ENCODE measurements at regions not wholly inside any gene's neighbourhood (a gene's known extent, or its start where the extent isn't known, plus 50 kb on each side); places are given as distances from the start of the nearest gene placed in this dataset.

GRCh38 chr12:25058012-25058411 lies 109.1 kb upstream of the BCAT1 start:
- no peaks in the 10 kb centered on the region for H3K4me1 ChIP-seq (ENCODE audit: control insufficient read depth, insufficient read depth, low read length)
- no peaks in the 10 kb centered on the region for H3K36me3 ChIP-seq (ENCODE audit: control insufficient read depth, insufficient read depth, low read length)
- H3K4me3 ChIP-seq (ENCODE audit: insufficient read depth, low read depth, low read length) = no peak overlapping the region
- H3K27ac ChIP-seq (ENCODE audit: insufficient read depth, low read depth, low read length, poor library complexity, severe bottlenecking) = no peak overlapping the region
- no peaks in the 10 kb centered on the region for H3K9me3 ChIP-seq (ENCODE audit: control insufficient read depth, low read length)
- H3K27me3 ChIP-seq (ENCODE audit: control insufficient read depth, insufficient read depth, low read length, poor library complexity, severe bottlenecking) = no peaks in the 10 kb centered on the region
- WGBS, 2 experiments = 95 to 98% methylated on average over 5 of the region's 5 CpGs

GRCh38 chr12:25056486-25057130 lies 107.7 kb upstream of the BCAT1 start:
- Histone ChIP-seq H3K36me3 (ENCODE audit: control insufficient read depth, insufficient read depth, low read length) (no peaks in the 10 kb centered on the region), H3K27me3 (ENCODE audit: control insufficient read depth, insufficient read depth, low read length, poor library complexity, severe bottlenecking) (no peaks in the 10 kb centered on the region)
- 94 to 95% methylated on average over 3 of the region's 3 CpGs for WGBS, 2 experiments

GRCh38 chr12:25056011-25056410 lies 107.1 kb upstream of the BCAT1 start:
- WGBS, 2 experiments = 92 to 94% methylated on average over 5 of the region's 5 CpGs
- no peaks in the 10 kb centered on the region for H3K4me1 ChIP-seq (ENCODE audit: control insufficient read depth, insufficient read depth, low read length)
- H3K9me3 ChIP-seq (ENCODE audit: control insufficient read depth, low read length) = no peaks in the 10 kb centered on the region
- no peaks in the 10 kb centered on the region for H3K36me3 ChIP-seq (ENCODE audit: control insufficient read depth, insufficient read depth, low read length)
- no peak overlapping the region for H3K27ac ChIP-seq (ENCODE audit: insufficient read depth, low read depth, low read length, poor library complexity, severe bottlenecking)
- no peaks in the 10 kb centered on the region for H3K27me3 ChIP-seq (ENCODE audit: control insufficient read depth, insufficient read depth, low read length, poor library complexity, severe bottlenecking)
- no peak overlapping the region for H3K4me3 ChIP-seq (ENCODE audit: insufficient read depth, low read depth, low read length)

More at GRCh38 chr12:25056486-25057130, 107.7 kb upstream of the BCAT1 start:
- Histone ChIP-seq H3K27ac (ENCODE audit: insufficient read depth, low read depth, low read length, poor library complexity, severe bottlenecking) (no peak overlapping the region), H3K4me3 (ENCODE audit: insufficient read depth, low read depth, low read length) (no peak overlapping the region), H3K9me3 (ENCODE audit: control insufficient read depth, low read length) (no peaks in the 10 kb centered on the region), H3K4me1 (ENCODE audit: control insufficient read depth, insufficient read depth, low read length) (no peaks in the 10 kb centered on the region)

GRCh38 chr12:25054783-25055144 lies 105.9 kb upstream of the BCAT1 start:
- no peaks in the 10 kb centered on the region for H3K27me3 ChIP-seq (ENCODE audit: control insufficient read depth, insufficient read depth, low read length, poor library complexity, severe bottlenecking)
- 94 to 95% methylated on average over 4 to 5 of the region's 5 CpGs for WGBS, 2 experiments
- no peaks in the 10 kb centered on the region for H3K9me3 ChIP-seq (ENCODE audit: control insufficient read depth, low read length)
- no peak overlapping the region for H3K4me3 ChIP-seq (ENCODE audit: insufficient read depth, low read depth, low read length)
- H3K27ac ChIP-seq (ENCODE audit: insufficient read depth, low read depth, low read length, poor library complexity, severe bottlenecking) = no peak overlapping the region
- H3K4me1 ChIP-seq (ENCODE audit: control insufficient read depth, insufficient read depth, low read length) = no peaks in the 10 kb centered on the region
- no peaks in the 10 kb centered on the region for H3K36me3 ChIP-seq (ENCODE audit: control insufficient read depth, insufficient read depth, low read length)

- Histone ChIP-seq H3K4me3 (ENCODE audit: insufficient read depth, low read depth, low read length) (no peak overlapping the region), H3K9me3 (ENCODE audit: control insufficient read depth, low read length) (no peaks in the 10 kb centered on the region), H3K27ac (ENCODE audit: insufficient read depth, low read depth, low read length, poor library complexity, severe bottlenecking) (no peak overlapping the region)
Observed at GRCh38 chr12:25054076-25054782, 105.3 kb upstream of the BCAT1 start.

GRCh38 chr12:25052914-25053211 lies 104.0 kb upstream of the BCAT1 start:
- WGBS, 2 experiments = 93 to 100% methylated on average over 1 of the region's 1 CpG
- no peaks in the 10 kb centered on the region for H3K36me3 ChIP-seq (ENCODE audit: control insufficient read depth, insufficient read depth, low read length)
- no peak overlapping the region for H3K27ac ChIP-seq (ENCODE audit: insufficient read depth, low read depth, low read length, poor library complexity, severe bottlenecking)
- no peak overlapping the region for H3K4me3 ChIP-seq (ENCODE audit: insufficient read depth, low read depth, low read length)
- H3K4me1 ChIP-seq (ENCODE audit: control insufficient read depth, insufficient read depth, low read length) = no peaks in the 10 kb centered on the region
- H3K9me3 ChIP-seq (ENCODE audit: control insufficient read depth, low read length) = no peaks in the 10 kb centered on the region
- no peaks in the 10 kb centered on the region for H3K27me3 ChIP-seq (ENCODE audit: control insufficient read depth, insufficient read depth, low read length, poor library complexity, severe bottlenecking)

More at GRCh38 chr12:25054076-25054782, 105.3 kb upstream of the BCAT1 start:
- Histone ChIP-seq H3K36me3 (ENCODE audit: control insufficient read depth, insufficient read depth, low read length) (no peaks in the 10 kb centered on the region), H3K4me1 (ENCODE audit: control insufficient read depth, insufficient read depth, low read length) (no peaks in the 10 kb centered on the region), H3K27me3 (ENCODE audit: control insufficient read depth, insufficient read depth, low read length, poor library complexity, severe bottlenecking) (no peaks in the 10 kb centered on the region)
- 95 to 97% methylated on average over 4 of the region's 4 CpGs for WGBS, 2 experiments

- H3K36me3 ChIP-seq (ENCODE audit: control insufficient read depth, insufficient read depth, low read length) = no peaks in the 10 kb centered on the region
- no peak overlapping the region for H3K4me3 ChIP-seq (ENCODE audit: insufficient read depth, low read depth, low read length)
- no peaks in the 10 kb centered on the region for H3K9me3 ChIP-seq (ENCODE audit: control insufficient read depth, low read length)
- H3K4me1 ChIP-seq (ENCODE audit: control insufficient read depth, insufficient read depth, low read length) = no peaks in the 10 kb centered on the region
- no peak overlapping the region for H3K27ac ChIP-seq (ENCODE audit: insufficient read depth, low read depth, low read length, poor library complexity, severe bottlenecking)
- 89 to 90% methylated on average over 11 of the region's 11 CpGs for WGBS, 2 experiments
- no peaks in the 10 kb centered on the region for H3K27me3 ChIP-seq (ENCODE audit: control insufficient read depth, insufficient read depth, low read length, poor library complexity, severe bottlenecking)
Observed at GRCh38 chr12:25052196-25052913, 103.5 kb upstream of the BCAT1 start.

GRCh38 chr12:25051656-25052195 lies 102.8 kb upstream of the BCAT1 start:
- WGBS, 2 experiments = 87 to 94% methylated on average over 5 of the region's 5 CpGs

GRCh38 chr12:25051171-25051570 lies 102.3 kb upstream of the BCAT1 start:
- Histone ChIP-seq H3K27ac (ENCODE audit: insufficient read depth, low read depth, low read length, poor library complexity, severe bottlenecking) (no peak overlapping the region), H3K4me1 (ENCODE audit: control insufficient read depth, insufficient read depth, low read length) (no peaks in the 10 kb centered on the region), H3K36me3 (ENCODE audit: control insufficient read depth, insufficient read depth, low read length) (no peaks in the 10 kb centered on the region), H3K4me3 (ENCODE audit: insufficient read depth, low read depth, low read length) (no peak overlapping the region), H3K27me3 (ENCODE audit: control insufficient read depth, insufficient read depth, low read length, poor library complexity, severe bottlenecking) (no peaks in the 10 kb centered on the region), H3K9me3 (ENCODE audit: control insufficient read depth, low read length) (no peaks in the 10 kb centered on the region)
- WGBS, 2 experiments = 93 to 97% methylated on average over 6 of the region's 6 CpGs

More at GRCh38 chr12:25051656-25052195, 102.8 kb upstream of the BCAT1 start:
- Histone ChIP-seq H3K36me3 (ENCODE audit: control insufficient read depth, insufficient read depth, low read length) (no peaks in the 10 kb centered on the region), H3K9me3 (ENCODE audit: control insufficient read depth, low read length) (no peaks in the 10 kb centered on the region), H3K27me3 (ENCODE audit: control insufficient read depth, insufficient read depth, low read length, poor library complexity, severe bottlenecking) (no peaks in the 10 kb centered on the region), H3K27ac (ENCODE audit: insufficient read depth, low read depth, low read length, poor library complexity, severe bottlenecking) (no peak overlapping the region), H3K4me1 (ENCODE audit: control insufficient read depth, insufficient read depth, low read length) (no peaks in the 10 kb centered on the region), H3K4me3 (ENCODE audit: insufficient read depth, low read depth, low read length) (no peak overlapping the region)

GRCh38 chr12:25045869-25046268 lies 97.0 kb upstream of the BCAT1 start:
- no peaks in the 10 kb centered on the region for H3K27me3 ChIP-seq (ENCODE audit: control insufficient read depth, insufficient read depth, low read length, poor library complexity, severe bottlenecking)
- no peak overlapping the region for H3K27ac ChIP-seq (ENCODE audit: insufficient read depth, low read depth, low read length, poor library complexity, severe bottlenecking)
- no peaks in the 10 kb centered on the region for H3K9me3 ChIP-seq (ENCODE audit: control insufficient read depth, low read length)
- H3K4me1 ChIP-seq (ENCODE audit: control insufficient read depth, insufficient read depth, low read length) = no peaks in the 10 kb centered on the region
- H3K4me3 ChIP-seq (ENCODE audit: insufficient read depth, low read depth, low read length) = no peak overlapping the region
- no peaks in the 10 kb centered on the region for H3K36me3 ChIP-seq (ENCODE audit: control insufficient read depth, insufficient read depth, low read length)
